ENCODE measurements at regions not wholly inside any gene's neighbourhood (a gene's known extent, or its start where the extent isn't known, plus 50 kb on each side); places are given as distances from the start of the nearest gene placed in this dataset.
"Not testable (repeated sequence)": the region's sequence is repeated elsewhere in the genome, so short reads cannot be mapped to it uniquely, and the experiment has no call there.

DNA sequence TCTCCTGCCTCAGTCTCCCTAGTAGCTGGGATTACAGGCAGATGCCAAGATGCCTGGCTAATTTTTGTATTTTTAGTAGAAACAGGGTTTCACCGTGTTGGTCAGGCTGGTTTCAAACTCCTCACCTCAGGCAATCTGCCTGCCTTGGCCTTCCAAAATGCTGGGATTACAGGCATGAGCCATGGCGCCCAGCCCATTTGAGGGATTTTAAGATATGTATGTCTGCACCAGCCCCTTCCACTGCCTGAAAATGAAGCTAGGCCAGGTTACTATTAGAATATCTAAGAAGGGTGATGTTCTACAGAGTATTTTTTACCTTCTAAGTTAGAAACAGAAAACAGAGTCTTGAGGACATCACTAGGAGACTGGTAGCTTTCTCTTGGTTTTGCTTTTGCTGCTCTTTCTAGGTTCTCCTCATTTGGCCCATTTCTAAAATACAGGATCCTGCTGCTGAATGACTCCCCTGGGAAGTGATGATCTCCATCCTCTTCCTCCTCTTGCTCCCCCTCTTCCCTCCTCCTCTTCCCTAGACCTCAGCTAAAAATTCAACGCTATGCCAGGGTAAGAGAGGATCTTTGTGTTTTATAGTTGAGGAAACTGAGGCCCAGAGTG lies 118.5 kb downstream of the MYCN start:
- no peak overlapping the region for H3K27ac ChIP-seq
- TF ChIP-seq, protein P1, sequence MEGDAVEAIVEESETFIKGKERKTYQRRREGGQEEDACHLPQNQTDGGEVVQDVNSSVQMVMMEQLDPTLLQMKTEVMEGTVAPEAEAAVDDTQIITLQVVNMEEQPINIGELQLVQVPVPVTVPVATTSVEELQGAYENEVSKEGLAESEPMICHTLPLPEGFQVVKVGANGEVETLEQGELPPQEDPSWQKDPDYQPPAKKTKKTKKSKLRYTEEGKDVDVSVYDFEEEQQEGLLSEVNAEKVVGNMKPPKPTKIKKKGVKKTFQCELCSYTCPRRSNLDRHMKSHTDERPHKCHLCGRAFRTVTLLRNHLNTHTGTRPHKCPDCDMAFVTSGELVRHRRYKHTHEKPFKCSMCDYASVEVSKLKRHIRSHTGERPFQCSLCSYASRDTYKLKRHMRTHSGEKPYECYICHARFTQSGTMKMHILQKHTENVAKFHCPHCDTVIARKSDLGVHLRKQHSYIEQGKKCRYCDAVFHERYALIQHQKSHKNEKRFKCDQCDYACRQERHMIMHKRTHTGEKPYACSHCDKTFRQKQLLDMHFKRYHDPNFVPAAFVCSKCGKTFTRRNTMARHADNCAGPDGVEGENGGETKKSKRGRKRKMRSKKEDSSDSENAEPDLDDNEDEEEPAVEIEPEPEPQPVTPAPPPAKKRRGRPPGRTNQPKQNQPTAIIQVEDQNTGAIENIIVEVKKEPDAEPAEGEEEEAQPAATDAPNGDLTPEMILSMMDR (IDR thresholded peaks at IDR 0.05): no peak
- TF ChIP-seq ZFX (IDR thresholded peaks at IDR 0.05; ENCODE audit: borderline replicate concordance): no peak

DNA sequence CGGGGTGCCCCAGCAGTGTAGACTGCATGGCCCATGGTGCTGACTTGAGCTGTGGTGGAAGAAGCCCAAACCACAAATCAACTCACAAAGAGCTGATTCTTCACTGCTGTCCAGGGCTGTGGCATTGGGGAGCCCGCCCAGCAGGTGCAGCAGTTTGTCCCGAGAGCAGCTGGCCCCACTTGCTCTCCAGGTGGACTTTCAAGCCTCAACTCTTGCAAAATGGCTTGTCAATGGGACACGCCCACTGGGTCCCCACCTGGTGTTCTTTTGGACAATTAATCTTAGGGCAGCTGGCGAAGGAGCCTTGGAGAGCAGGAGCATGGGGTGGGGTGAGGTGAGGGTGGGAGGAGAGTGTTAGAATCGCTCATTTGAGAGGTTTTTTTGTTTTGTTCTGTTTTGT lies 117.9 kb downstream of the MYCN start:
- TF ChIP-seq, protein P1 (IDR thresholded peaks at IDR 0.05): no peak
- no peak for TF ChIP-seq ZFX (IDR thresholded peaks at IDR 0.05; ENCODE audit: borderline replicate concordance)
- no peak overlapping the region for H3K27ac ChIP-seq

DNA sequence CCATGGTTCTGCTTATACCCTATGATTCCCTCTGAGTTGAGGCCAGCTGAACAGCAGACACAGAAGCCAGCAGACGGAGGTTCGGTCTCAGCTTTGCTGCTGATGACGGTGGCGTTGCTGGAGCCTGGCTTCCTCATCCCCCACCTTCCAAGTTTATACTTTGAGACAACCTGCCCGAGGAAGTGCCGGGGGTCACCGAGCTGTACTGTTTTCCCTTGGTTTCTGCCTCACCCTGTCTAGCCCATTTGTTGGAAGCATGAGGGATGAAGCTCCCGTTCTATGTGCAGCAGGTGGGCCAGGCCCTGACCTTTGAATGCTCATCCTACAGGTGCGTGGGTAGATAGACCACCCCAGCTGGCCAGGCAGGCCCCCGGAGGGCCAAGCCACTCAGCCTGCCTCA lies 117.3 kb downstream of the MYCN start:
- TF ChIP-seq ZFX (IDR thresholded peaks at IDR 0.05; ENCODE audit: borderline replicate concordance): no peak
- TF ChIP-seq, protein P1 (IDR thresholded peaks at IDR 0.05): no peak
- H3K27ac ChIP-seq: no peak overlapping the region

DNA sequence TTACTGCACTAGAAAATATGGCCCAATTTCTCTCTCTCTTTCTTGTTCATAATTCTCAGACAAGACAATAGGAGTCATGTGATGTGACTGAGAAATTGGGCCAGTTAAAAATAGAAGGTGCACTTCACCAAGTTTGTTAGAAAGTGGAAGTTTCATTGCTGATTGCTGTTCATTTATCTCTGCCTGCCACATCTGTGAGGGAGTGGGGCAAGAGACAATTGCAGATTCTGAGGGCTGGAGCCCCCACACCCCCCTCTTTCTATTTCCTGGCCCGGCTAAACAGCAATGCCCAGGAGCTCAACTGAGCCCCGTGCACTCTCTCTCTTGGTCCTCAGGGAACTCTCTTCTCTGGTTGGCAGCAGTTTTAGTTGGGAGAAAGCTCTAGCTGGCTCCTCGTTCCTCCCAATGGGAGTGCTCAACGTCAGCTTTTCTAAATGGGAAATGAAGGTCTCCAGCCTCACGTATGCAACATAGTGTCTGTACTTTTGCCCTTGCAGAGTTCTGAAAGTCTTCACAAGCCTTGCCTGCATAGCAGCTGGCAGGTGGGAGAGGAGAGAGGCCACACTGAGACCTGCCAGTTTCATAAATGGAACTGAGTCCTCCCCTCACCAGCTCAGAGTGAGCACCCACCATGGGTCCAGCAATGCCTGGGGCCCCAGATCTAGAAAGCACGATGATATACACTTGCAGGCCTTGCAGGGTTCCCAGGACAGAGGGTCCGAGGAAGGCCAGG lies 115.7 kb downstream of the MYCN start:
- no peak overlapping the region for H3K27ac ChIP-seq

DNA sequence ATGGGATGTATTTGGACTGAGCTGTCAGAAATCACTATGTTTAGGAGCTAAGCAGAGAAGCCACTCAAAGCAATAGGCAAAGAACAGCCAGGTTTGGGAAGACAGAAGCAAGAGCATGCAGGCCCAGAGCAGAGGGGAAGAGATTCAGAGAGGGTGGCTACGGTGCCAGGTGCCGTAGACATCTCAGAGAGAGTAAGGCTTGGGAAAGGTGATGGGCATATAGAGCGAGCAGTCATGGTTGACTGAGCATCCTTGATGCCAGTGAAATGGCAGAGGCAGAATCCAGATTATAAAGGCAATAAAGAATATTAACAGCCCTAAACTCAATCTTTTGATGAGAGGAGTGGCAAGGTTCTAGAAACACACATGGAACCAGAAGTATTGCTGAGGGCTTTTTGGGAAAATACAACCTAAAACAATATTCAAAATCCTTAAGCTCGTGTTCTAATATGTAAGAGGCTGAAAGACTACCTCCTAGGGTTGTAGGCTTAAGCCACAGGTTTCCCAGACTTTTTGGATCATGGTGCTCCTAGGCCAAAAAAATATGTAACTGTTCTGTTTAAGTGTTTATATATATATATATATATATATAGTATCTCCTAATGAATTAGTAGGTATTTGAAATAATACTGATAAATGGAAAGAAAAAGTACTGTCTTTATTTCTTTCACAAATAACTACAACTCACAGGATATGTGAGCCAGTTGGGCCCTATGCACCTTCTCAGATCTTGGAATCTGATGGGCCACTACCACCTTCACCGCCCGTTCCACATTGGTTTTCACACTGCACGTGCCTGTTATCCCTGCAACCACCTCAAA lies 113.3 kb downstream of the MYCN start:
- no peak for TF ChIP-seq ZFX (IDR thresholded peaks at IDR 0.05; ENCODE audit: borderline replicate concordance)
- TF ChIP-seq, protein P1 (IDR thresholded peaks at IDR 0.05): no peak
- no peak overlapping the region for H3K27ac ChIP-seq

More for the DNA sequence above, 115.7 kb downstream of the MYCN start:
- TF ChIP-seq ZFX (IDR thresholded peaks at IDR 0.05; ENCODE audit: borderline replicate concordance): no peak
- TF ChIP-seq, protein P1 (IDR thresholded peaks at IDR 0.05): no peak

DNA sequence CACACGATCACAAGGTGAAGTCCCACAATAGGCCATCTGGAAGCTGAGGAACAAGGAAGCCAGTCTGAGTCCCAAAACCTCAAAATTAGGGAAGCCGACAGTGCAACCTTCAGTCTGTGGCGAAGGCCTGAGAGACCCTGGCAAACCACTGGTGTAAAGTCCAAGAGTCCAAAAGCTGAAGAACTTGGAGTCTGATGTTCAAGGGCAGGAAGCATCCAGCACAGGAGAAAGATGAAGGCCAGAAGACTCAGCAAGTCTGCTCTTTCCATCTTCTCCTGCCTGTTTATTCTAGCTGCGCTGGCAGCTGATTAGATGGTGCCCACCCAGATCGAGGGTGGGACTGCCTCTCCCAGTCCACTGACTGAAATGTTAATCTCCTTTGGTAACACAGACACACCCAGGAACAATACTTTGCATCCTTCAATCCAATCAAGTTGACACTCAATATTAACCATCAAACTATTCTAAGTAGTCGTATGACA lies 112.3 kb downstream of the MYCN start:
- not testable (repeated sequence) for H3K27ac ChIP-seq

DNA sequence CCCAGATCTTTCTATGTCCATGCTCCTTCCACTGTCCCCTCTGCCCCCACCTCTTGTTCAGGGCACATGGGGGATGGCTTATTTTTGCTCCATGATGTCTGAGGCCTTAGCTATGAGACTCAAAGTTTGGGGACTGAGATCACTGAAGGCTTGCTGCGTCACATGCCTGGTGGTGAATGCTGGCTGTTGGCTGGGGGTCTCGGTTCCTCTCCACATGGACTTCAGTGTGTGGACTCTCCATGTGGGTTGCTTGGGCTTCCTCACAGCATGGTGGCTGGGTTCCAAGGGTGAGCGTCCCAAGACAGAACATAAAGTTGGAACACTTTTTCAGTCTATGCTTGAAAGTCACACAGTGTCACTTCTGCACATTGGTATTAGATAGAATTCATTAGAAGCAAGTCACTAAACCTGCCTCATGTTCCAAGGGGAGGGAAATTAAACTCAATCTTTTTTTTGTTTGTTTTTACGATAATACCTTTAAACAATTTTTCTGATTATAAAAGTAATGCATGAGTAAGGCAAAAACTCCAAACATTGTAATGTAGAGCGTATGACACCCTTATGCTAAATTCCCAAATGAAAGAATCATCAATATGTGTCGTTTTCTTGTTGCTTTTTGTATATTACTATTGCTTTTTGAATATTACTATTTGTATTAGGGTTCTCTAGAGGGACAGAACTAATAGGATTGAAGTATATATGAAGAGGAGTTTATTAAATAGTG lies 111.7 kb downstream of the MYCN start:
- no peak overlapping the region for H3K27ac ChIP-seq
- TF ChIP-seq, protein P1 (IDR thresholded peaks at IDR 0.05): no peak
- no peak for TF ChIP-seq ZFX (IDR thresholded peaks at IDR 0.05; ENCODE audit: borderline replicate concordance)

Measured in 22Rv1 (cell line).